IMR-90 (cell line): ENCODE measurements at regions not wholly inside any gene's neighbourhood (a gene's known extent, or its start where the extent isn't known, plus 50 kb on each side); places are given as distances from the start of the nearest gene placed in this dataset.

ENCODE experiments used
- ATAC-seq: fragments of 200-7000 bp; cut with Tn5 transposase; 2 replicates; pipeline ENCODE4 v1.9.1; 2020; ENCODE audit warnings: low read depth, mild to moderate bottlenecking, moderate library complexity
- BruUV-seq: library from RNA; stranded (reverse); fragments of 400-500 nt; replicated peaks from 2 replicates; lab custom pipeline; 2021; lab: Mats Ljungman, UMichigan
- CTCF ChIA-PET: fragments of 300-600 bp; formaldehyde crosslinking; extraction: SDS; loops from one replicate; lab custom pipeline; 2021; ENCODE audit warnings: antibody characterized with exemption; lab: Yijun Ruan, JAX
- POLR2A ChIA-PET: fragments of 300-600 bp; sonication (Branson Sonifier 250); formaldehyde crosslinking; loops from one replicate; lab custom pipeline; 2022; ENCODE audit warnings: antibody characterized with exemption; ENCODE audit not compliant: unreplicated experiment; lab: Charles Lee
- DNase-seq: peaks from one replicate; pipeline ENCODE4 v3.0.0; 2013
- H2AFZ ChIP-seq: replicated peaks from 2 replicates; pipeline ENCODE3; 2013; ENCODE audit warnings: low read length, mild to moderate bottlenecking; ENCODE audit not compliant: poor library complexity
- H2AK5ac ChIP-seq: 2 replicates; pipeline ENCODE4 v1.6.1; 2013; ENCODE audit warnings: low read depth, low read length, inconsistent platforms
- H2AK9ac ChIP-seq: replicated peaks from 2 replicates; pipeline ENCODE3; 2013; ENCODE audit warnings: mild to moderate bottlenecking, low read depth, low read length, moderate library complexity; ENCODE audit not compliant: poor library complexity
- H2BK120ac ChIP-seq: 2 replicates; pipeline ENCODE4 v1.6.1; 2013; ENCODE audit warnings: low read depth, low read length, inconsistent platforms
- H2BK15ac ChIP-seq: 3 replicates; pipeline ENCODE4 v1.6.1; 2013; ENCODE audit warnings: low read depth, low read length, inconsistent platforms
- H2BK20ac ChIP-seq: 2 replicates; pipeline ENCODE4 v1.6.1; 2013; ENCODE audit warnings: low read depth, mild to moderate bottlenecking, inconsistent platforms, low read length, moderate library complexity
- H2BK5ac ChIP-seq: 2 replicates; pipeline ENCODE4 v1.6.1; 2013; ENCODE audit warnings: mild to moderate bottlenecking, low read depth, low read length, inconsistent platforms; ENCODE audit not compliant: poor library complexity, severe bottlenecking
- H3K14ac ChIP-seq: replicated peaks from 2 replicates; pipeline ENCODE4 v1.6.1; 2013; ENCODE audit warnings: low read depth, low read length, inconsistent platforms
- H3K18ac ChIP-seq: 2 replicates; pipeline ENCODE4 v1.6.1; 2013; ENCODE audit warnings: low read depth, low read length, control low read depth
- H3K23ac ChIP-seq: 2 replicates; pipeline ENCODE4 v1.6.1; 2013; ENCODE audit warnings: low read depth, low read length, inconsistent platforms
- H3K27ac ChIP-seq: 2 replicates; pipeline ENCODE4 v1.5.1; 2013; ENCODE audit warnings: mild to moderate bottlenecking, control low read depth, low read length; ENCODE audit not compliant: insufficient read depth
- H3K27me3 ChIP-seq: 2 replicates; pipeline ENCODE4 v1.6.1; 2013; ENCODE audit warnings: low read length; ENCODE audit not compliant: control insufficient read depth, insufficient read depth
- H3K36me3 ChIP-seq: 2 replicates; pipeline ENCODE4 v1.6.1; 2013; ENCODE audit warnings: low read length, mixed read lengths; ENCODE audit not compliant: control insufficient read depth, insufficient read depth
- H3K4ac ChIP-seq: 2 replicates; pipeline ENCODE4 v1.6.1; 2013; ENCODE audit warnings: low read depth, low read length, inconsistent platforms
- H3K4me1 ChIP-seq: 2 replicates; pipeline ENCODE4 v1.6.1; 2013; ENCODE audit warnings: low read length, mixed read lengths; ENCODE audit not compliant: control insufficient read depth, insufficient read depth
- H3K4me2 ChIP-seq: 2 replicates; pipeline ENCODE4 v1.6.1; 2013; ENCODE audit warnings: low read depth, mild to moderate bottlenecking, control low read depth, low read length, moderate library complexity
- H3K4me3 ChIP-seq: 2 replicates; pipeline ENCODE4 v1.5.1; 2013; ENCODE audit warnings: low read depth, mild to moderate bottlenecking, control low read depth, low read length, moderate library complexity; ENCODE audit not compliant: insufficient read depth
- H3K56ac ChIP-seq: 2 replicates; pipeline ENCODE4 v1.6.1; 2013; ENCODE audit warnings: low read length, inconsistent platforms; ENCODE audit not compliant: insufficient read depth; ENCODE audit errors: extremely low read depth
- H3K79me1 ChIP-seq, 2 experiments: 2 replicates each; pipeline ENCODE4 v1.6.1; 2013; ENCODE audit warnings: low read length in 2 of 2, inconsistent platforms in 1 of 2, low read depth in 1 of 2
- H3K9ac ChIP-seq: 2 replicates; pipeline ENCODE4 v1.6.1; 2013; ENCODE audit warnings: low read depth, low read length, control low read depth
- H3K9me1 ChIP-seq: 2 replicates; pipeline ENCODE4 v1.6.1; 2013; ENCODE audit warnings: low read length, inconsistent platforms; ENCODE audit not compliant: insufficient read depth
- H3K9me3 ChIP-seq: 2 replicates; pipeline ENCODE4 v1.6.1; 2013; ENCODE audit warnings: low read length; ENCODE audit not compliant: control insufficient read depth, insufficient read depth
- H4K20me1 ChIP-seq: 2 replicates; pipeline ENCODE4 v1.6.1; 2013; ENCODE audit warnings: low read length, inconsistent platforms; ENCODE audit not compliant: insufficient read depth
- H4K5ac ChIP-seq: 2 replicates; pipeline ENCODE4 v1.6.1; 2013; ENCODE audit warnings: mild to moderate bottlenecking, low read depth, low read length, control low read depth
- H4K8ac ChIP-seq, 2 experiments: 2 replicates each; pipeline ENCODE4 v1.6.1; 2013; ENCODE audit warnings: low read depth in 2 of 2, low read length in 2 of 2, control low read depth in 1 of 2, inconsistent platforms in 1 of 2
- H4K91ac ChIP-seq: 2 replicates; pipeline ENCODE4 v1.6.1; 2013; ENCODE audit warnings: low read depth, low read length, inconsistent platforms; ENCODE audit not compliant: insufficient read depth
- BHLHE40 ChIP-seq: fragments of 150-350 bp; IDR thresholded peaks from 2 replicates; pipeline ENCODE4 v1.6.1; 2016; ENCODE audit warnings: mild to moderate bottlenecking, low read depth, low read length
- CEBPB ChIP-seq: IDR thresholded peaks from 2 replicates; pipeline ENCODE4 v1.6.1; 2012; ENCODE audit warnings: low read depth, low read length, improper control_type of control experiment
- CTCF ChIP-seq: conservative IDR thresholded peaks from 2 replicates; pipeline ENCODE4 v1.5.1; 2012; ENCODE audit warnings: mild to moderate bottlenecking, low read depth, low read length, improper control_type of control experiment
- MAFK ChIP-seq: IDR thresholded peaks from 2 replicates; pipeline ENCODE4 v1.6.1; 2012; ENCODE audit warnings: low read depth, low read length, improper control_type of control experiment
- MAZ ChIP-seq: IDR thresholded peaks from 2 replicates; pipeline ENCODE4 v1.6.1; 2012; ENCODE audit warnings: low read depth, mild to moderate bottlenecking, low read length, improper control_type of control experiment, moderate library complexity, borderline replicate concordance
- MXI1 ChIP-seq: IDR thresholded peaks from 2 replicates; pipeline ENCODE4 v1.6.1; 2012; ENCODE audit warnings: low read depth, mild to moderate bottlenecking, low read length, moderate library complexity, borderline replicate concordance
- NFE2L2 ChIP-seq: fragments of 150-350 bp; IDR thresholded peaks from 2 replicates; pipeline ENCODE4 v1.6.1; 2016; ENCODE audit warnings: low read depth, mild to moderate bottlenecking, low read length
- POLR2A ChIP-seq: IDR thresholded peaks from 2 replicates; pipeline ENCODE4 v1.6.1; 2012; ENCODE audit warnings: mild to moderate bottlenecking, low read depth, low read length
- RAD21 ChIP-seq: IDR thresholded peaks from 2 replicates; pipeline ENCODE4 v1.6.1; 2012; ENCODE audit warnings: low read length, improper control_type of control experiment
- RCOR1 ChIP-seq: IDR thresholded peaks from 2 replicates; pipeline ENCODE4 v1.6.1; 2012; ENCODE audit warnings: mild to moderate bottlenecking, low read length, improper control_type of control experiment; ENCODE audit not compliant: insufficient replicate concordance
- RFX5 ChIP-seq: IDR thresholded peaks from 2 replicates; pipeline ENCODE4 v1.8.0; 2012; ENCODE audit warnings: low read depth, mild to moderate bottlenecking, low read length, moderate library complexity
- WGBS, 2 experiments: methylation state at CpG; one replicate each; pipeline versions ENCODE4 v1.1.5 to v1.1.7; 2013; ENCODE audit warnings: missing lambda C conversion rate in 2 of 2; ENCODE audit not compliant: insufficient read length in 1 of 2; ENCODE audit errors: extremely low coverage in 2 of 2; 5-methylcytosine and 5-hydroxymethylcytosine counted together
- dilution Hi-C: fragments of 300-500 bp; cut with HindIII; formaldehyde crosslinking; loops from one replicate; pipeline ENCODE4 v1.14.3; 2018; ENCODE audit warnings: low sequenced_read_pairs; ENCODE audit not compliant: unreplicated experiment
- in situ Hi-C: fragments of 300-500 bp; cut with MboI; formaldehyde crosslinking; loops from 3 replicates; pipeline ENCODE4 v1.14.3; 2019; ENCODE audit warnings: low sequenced_read_pairs, inconsistent platforms, mixed read lengths
- intact Hi-C: fragments of 100-400 bp; cut with micrococcal nuclease; formaldehyde crosslinking; loops from 2 replicates; pipeline ENCODE4 v1.10.0; 2022
- TF ChIP-seq, protein P1 (sequence below): fragments of 150-350 bp; IDR thresholded peaks from 2 replicates; pipeline ENCODE4 v1.6.1; 2016; ENCODE audit warnings: low read depth, mild to moderate bottlenecking, low read length, moderate library complexity, borderline replicate concordance

DNA sequence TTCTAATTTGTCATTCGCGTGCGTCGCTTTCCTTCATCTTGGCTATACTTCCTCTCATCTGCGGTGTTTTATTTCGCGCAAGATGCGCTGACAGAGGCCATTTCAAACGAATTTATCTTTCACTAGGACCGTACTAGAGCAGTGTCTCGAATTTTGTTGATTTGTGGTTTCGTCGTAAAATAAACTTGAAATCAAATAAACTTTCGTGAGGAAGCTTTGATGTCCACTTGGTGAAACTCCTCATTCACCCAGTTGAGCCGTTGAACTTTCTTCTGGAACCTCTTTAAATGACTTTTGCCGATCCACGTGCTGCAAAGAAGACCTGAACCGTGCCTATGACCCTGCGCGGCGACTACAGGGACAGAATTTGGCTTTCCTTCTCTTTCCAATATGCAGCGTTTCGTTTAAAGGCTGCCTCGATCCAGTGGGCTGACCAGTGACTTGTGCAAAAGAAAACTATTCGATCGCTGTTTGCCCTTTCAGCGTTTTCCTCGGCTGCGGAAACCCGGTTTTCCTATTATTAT lies 163.9 kb upstream of the PPP1R3A start:
- Histone ChIP-seq H2AFZ (peak overlapping the region; percentile 82), H3K9ac (no peak overlapping the region), H3K27me3 (peaks cover 45% of the 10 kb centered on the region), H4K20me1 (no peaks in the 10 kb centered on the region), H3K9me1 (no peaks in the 10 kb centered on the region), H2BK120ac (no peak overlapping the region), H4K91ac (no peak overlapping the region), H3K27ac (no peak overlapping the region), H4K5ac (no peak overlapping the region), H3K18ac (no peak overlapping the region), H3K56ac (no peak overlapping the region), H3K4ac (no peak overlapping the region), H3K79me1 (no peaks in the 10 kb centered on the region), H3K4me3 (no peak overlapping the region), H4K8ac (no peak overlapping the region), H3K9me3 (peaks cover 12% of the 10 kb centered on the region; the same call in 1 of the 2 replicates), H3K4me2 (peak overlapping the region; percentile 64), H3K23ac (0 out of 2 replicates have a peak overlapping the region, but pooled peaks have one; percentile 5), H2BK15ac (no peak overlapping the region), H3K14ac (peak overlapping the region; percentile 37; the same call in 1 of the 2 replicates), H2BK20ac (no peak overlapping the region), H2AK9ac (peak overlapping the region; percentile 62), H2BK5ac (no peak overlapping the region), H2AK5ac (no peak overlapping the region), H3K4me1 (peaks cover 2% of the 10 kb centered on the region; the same call in 1 of the 2 replicates), H3K36me3 (no peaks in the 10 kb centered on the region)
- BruUV-seq: no TSS peak
- dilution Hi-C loops (no loop called here), intact Hi-C loops (loop anchor here (1.0 to 10.0 kb wide), 7 partner anchors 457 to 1830 kb away; partner anchors contain the start of gene MDFIC), in situ Hi-C loops (no loop called here)
- TF ChIP-seq RCOR1 (no peak), CTCF (no peak), NFE2L2 (no peak), MXI1 (no peak), MAFK (no peak), MAZ (no peak), RAD21 (no peak), CEBPB (no peak), BHLHE40 (no peak), POLR2A (no peak), RFX5 (no peak)
- TF ChIP-seq, protein P1, sequence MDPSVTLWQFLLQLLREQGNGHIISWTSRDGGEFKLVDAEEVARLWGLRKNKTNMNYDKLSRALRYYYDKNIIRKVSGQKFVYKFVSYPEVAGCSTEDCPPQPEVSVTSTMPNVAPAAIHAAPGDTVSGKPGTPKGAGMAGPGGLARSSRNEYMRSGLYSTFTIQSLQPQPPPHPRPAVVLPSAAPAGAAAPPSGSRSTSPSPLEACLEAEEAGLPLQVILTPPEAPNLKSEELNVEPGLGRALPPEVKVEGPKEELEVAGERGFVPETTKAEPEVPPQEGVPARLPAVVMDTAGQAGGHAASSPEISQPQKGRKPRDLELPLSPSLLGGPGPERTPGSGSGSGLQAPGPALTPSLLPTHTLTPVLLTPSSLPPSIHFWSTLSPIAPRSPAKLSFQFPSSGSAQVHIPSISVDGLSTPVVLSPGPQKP: no peak
- DNase-seq (no peak), ATAC-seq (no peak)
- ChIA-PET POLR2A (no interaction called here), CTCF (no interaction called here)
- WGBS, 2 experiments: 6% methylated on average over 12 of the region's 30 CpGs; no CpG with 5 or more reads in 1 of the 2 experiments
